ENCODE measurements at regions not wholly inside any gene's neighbourhood (a gene's known extent, or its start where the extent isn't known, plus 50 kb on each side); places are given as distances from the start of the nearest gene placed in this dataset.

DNA sequence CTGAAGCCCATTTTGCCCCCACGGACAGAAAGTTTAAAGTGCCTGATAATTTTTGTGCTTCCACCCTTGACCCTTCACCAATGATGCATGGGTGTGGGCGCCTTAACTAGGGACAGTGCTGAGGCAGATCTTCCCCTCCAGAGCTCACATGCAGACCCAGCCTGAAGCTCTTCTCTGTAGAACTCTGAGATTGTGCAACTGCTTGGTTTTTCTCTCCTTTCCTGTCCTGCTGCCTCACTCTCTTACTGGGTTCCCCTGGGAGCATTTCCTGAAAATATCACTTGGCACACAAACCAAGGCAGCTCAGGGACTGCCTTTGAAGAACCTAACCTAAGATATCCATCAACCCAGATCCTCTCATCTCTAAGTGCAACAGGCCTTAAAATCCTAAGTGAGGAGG lies 220.3 kb upstream of the STT3B start:
- H3K27me3 ChIP-seq (ENCODE audit: insufficient read depth, low read length): no peaks in the 10 kb centered on the region
- no peak overlapping the region for H2AFZ ChIP-seq (ENCODE audit: low read depth, low read length, poor library complexity, severe bottlenecking)
- RAD21 ChIA-PET (ENCODE audit: low non-redundant PET in 1 of 2, low total read pairs in 2 of 2, uncharacterized antibody in 2 of 2, unreplicated experiment in 2 of 2): no interaction called here
- H3K27ac ChIP-seq (ENCODE audit: low read depth, low read length): no peak overlapping the region
- intact Hi-C loops (cut with micrococcal nuclease): no loop called here
- TF ChIP-seq, protein P1, sequence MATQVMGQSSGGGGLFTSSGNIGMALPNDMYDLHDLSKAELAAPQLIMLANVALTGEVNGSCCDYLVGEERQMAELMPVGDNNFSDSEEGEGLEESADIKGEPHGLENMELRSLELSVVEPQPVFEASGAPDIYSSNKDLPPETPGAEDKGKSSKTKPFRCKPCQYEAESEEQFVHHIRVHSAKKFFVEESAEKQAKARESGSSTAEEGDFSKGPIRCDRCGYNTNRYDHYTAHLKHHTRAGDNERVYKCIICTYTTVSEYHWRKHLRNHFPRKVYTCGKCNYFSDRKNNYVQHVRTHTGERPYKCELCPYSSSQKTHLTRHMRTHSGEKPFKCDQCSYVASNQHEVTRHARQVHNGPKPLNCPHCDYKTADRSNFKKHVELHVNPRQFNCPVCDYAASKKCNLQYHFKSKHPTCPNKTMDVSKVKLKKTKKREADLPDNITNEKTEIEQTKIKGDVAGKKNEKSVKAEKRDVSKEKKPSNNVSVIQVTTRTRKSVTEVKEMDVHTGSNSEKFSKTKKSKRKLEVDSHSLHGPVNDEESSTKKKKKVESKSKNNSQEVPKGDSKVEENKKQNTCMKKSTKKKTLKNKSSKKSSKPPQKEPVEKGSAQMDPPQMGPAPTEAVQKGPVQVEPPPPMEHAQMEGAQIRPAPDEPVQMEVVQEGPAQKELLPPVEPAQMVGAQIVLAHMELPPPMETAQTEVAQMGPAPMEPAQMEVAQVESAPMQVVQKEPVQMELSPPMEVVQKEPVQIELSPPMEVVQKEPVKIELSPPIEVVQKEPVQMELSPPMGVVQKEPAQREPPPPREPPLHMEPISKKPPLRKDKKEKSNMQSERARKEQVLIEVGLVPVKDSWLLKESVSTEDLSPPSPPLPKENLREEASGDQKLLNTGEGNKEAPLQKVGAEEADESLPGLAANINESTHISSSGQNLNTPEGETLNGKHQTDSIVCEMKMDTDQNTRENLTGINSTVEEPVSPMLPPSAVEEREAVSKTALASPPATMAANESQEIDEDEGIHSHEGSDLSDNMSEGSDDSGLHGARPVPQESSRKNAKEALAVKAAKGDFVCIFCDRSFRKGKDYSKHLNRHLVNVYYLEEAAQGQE (IDR thresholded peaks at IDR 0.05; ENCODE audit: low read depth): no peak
- TF ChIP-seq POLR2A (IDR thresholded peaks at IDR 0.05; ENCODE audit: borderline replicate concordance, extremely low read depth, insufficient read depth, insufficient read length): no peak
- no peak for TF ChIP-seq SRF (IDR thresholded peaks at IDR 0.05; ENCODE audit: low read depth)
- no peak for TF ChIP-seq RAD21 (IDR thresholded peaks at IDR 0.05; ENCODE audit: low read depth)
- TF ChIP-seq FOSL1 (IDR thresholded peaks at IDR 0.05; ENCODE audit: low read depth): no peak
- no peak for TF ChIP-seq POLR2AphosphoS5 (IDR thresholded peaks at IDR 0.05; ENCODE audit: low read depth, low read length)
- no peak for TF ChIP-seq EZH2phosphoT487 (IDR thresholded peaks at IDR 0.05; ENCODE audit: borderline replicate concordance)
- TF ChIP-seq SIN3A (IDR thresholded peaks at IDR 0.05; ENCODE audit: low read depth): no peak
- TF ChIP-seq TCF7L2 (IDR thresholded peaks at IDR 0.05; ENCODE audit: borderline replicate concordance, extremely low read depth, insufficient read depth, insufficient read length): no peak
- TF ChIP-seq EGR1 (IDR thresholded peaks at IDR 0.05; ENCODE audit: low read depth): no peak
- TF ChIP-seq ZNF274 (IDR thresholded peaks at IDR 0.05; ENCODE audit: low read depth, low read length): no peak
- no peak for TF ChIP-seq ELF1 (IDR thresholded peaks at IDR 0.05; ENCODE audit: borderline replicate concordance, low read depth)
- peaks cover 9 to 27% of the 10 kb centered on the region in 2 experiments; a peak in 3 of 4 replicates for H3K4me1 ChIP-seq (ENCODE audit: control insufficient read depth in 1 of 2, insufficient read depth in 2 of 2, low read length in 2 of 2)
- H3K4me2 ChIP-seq (ENCODE audit: low read length): peak overlapping the region; percentile 20
- H3K9ac ChIP-seq (ENCODE audit: low read length): no peak overlapping the region
- no peak overlapping the region for H3K4me3 ChIP-seq (replicated peaks in 1 of 2; ENCODE audit: low read depth in 1 of 2, low read length in 2 of 2)
- CTCF ChIA-PET: no interaction called here
- H3K79me2 ChIP-seq (ENCODE audit: insufficient read depth, low read length): no peaks in the 10 kb centered on the region
- DNase-seq (ENCODE audit: low read depth, low spot score) (no peak), ATAC-seq (peak; percentile 53)
- BruUV-seq (replicated peaks): no TSS peak
- no peaks in the 10 kb centered on the region for H3K9me2 ChIP-seq (ENCODE audit: insufficient read depth)
- no peaks in the 10 kb centered on the region for H4K20me1 ChIP-seq (ENCODE audit: insufficient read depth)
- H3K36me3 ChIP-seq (ENCODE audit: control insufficient read depth in 1 of 2, insufficient read depth in 2 of 2, low read length in 2 of 2): no peaks in the 10 kb centered on the region
- no peaks in the 10 kb centered on the region for H3K9me3 ChIP-seq (ENCODE audit: control insufficient read depth in 1 of 2, insufficient read depth in 1 of 2, low read depth in 1 of 2, low read length in 2 of 2)
- POLR2A ChIA-PET: no interaction called here

Measured in HCT116 (cell line).